Right renal cortex interstitium (tissue), 3 donors: ENCODE measurements at regions not wholly inside any gene's neighbourhood (a gene's known extent, or its start where the extent isn't known, plus 50 kb on each side); places are given as distances from the start of the nearest gene placed in this dataset.

Source experiments
- DNase-seq, 3 donors: peaks; one replicate each; pipeline ENCODE4 v3.0.0-alpha.2; 2013; ENCODE audit warnings: low read depth in 3 of 3, low spot score in 2 of 3

DNA sequence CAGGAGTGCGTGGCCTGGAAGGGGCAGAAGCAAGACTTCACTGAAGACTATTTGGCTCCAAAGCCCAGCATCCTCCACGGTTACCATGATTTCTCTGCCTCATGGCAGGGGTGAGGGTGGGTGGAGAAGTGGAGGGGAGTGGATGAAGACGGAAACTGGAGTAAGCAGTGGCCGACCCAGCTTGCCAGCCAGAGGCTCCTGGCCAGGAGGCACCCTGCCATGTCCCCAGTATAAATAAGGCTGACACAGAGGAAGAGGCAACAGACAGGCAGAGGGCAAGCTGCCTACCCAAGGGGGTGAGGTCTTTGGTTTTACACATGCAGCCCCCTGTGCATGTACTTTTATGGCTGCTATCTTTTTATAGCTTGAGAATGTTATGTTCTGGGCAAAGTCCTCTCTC lies 102.6 kb upstream of the TBX20 start:
- DNase-seq, result no peak

DNA sequence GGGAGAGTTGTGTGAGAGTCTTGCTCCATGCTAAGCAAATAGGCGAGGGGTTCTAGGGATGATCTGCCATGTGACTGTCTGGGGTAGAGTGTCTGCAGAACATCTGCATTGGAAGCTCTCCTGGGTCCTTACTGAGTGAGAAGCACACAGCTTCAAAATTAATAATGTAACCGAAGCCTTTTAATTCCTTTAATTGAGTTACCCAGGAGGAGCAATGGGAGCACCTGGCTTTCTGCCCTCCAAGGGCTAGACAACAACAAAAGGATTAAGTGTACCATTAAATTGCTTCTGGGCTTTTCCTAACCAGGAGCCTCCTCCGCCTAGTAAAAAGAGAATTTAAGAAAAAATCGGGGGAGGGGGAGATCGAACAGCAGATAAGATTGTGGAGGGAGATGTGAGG lies 102.0 kb upstream of the TBX20 start:
- no peak for DNase-seq

DNA sequence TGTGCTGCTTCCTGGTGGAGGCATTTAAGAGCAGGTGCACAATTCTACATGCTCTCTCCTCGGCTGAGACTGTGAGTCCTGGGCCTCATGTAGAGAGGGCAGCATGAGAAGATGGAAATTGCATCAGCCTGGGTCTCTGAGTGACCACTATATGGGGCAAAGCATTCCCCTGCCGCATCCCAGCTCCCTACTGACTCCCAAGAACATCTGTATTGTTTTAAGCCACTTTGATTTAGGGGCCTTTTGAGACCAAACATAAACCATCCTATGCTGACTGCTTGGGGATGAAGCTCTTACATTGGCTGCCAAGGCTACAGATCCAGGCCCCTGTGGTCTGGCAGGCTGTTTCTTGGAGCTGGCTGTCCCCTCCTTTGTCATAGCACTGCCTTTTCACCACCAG lies 101.3 kb upstream of the TBX20 start:
- DNase-seq, result no peak

DNA sequence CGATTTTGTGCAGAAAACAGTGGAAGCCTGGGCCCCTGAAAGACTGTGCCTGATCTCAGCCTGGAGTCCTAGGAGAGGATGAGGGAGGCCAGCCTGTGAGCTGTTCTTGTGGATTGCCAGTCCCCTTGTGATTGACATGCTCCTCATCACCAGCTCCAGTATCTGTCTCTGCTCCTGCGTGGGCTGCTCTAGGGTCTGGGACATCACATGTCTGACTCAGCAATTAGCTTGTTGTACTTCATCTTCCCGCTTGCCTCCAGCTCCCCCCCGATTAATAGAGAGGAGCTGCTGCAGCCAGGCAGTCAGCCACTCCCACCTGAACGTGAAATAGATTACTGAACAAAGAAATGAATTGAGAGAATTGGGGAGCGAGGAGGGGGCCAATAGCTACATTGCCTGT lies 99.6 kb upstream of the TBX20 start:
- no peak for DNase-seq

DNA sequence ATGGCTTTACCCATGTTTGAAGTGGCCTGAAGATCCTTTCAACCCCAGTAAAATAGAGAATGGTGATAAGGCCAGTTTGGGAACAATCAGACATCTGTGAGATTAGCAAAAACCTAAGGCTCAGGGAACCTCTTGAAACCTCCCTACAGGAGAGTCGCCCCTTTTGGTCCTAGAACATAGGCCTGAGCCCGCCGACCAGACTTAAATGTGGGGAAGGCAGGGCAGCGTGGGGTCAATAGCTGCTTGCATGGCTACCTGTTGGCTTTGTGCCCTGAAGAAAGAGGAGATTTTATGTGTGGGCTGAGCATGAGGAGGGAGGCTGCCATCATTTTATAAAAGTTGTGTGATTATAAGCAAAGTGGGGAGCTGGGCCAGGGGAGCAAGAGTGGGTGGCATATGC lies 97.6 kb upstream of the TBX20 start:
- no peak for DNase-seq

DNA sequence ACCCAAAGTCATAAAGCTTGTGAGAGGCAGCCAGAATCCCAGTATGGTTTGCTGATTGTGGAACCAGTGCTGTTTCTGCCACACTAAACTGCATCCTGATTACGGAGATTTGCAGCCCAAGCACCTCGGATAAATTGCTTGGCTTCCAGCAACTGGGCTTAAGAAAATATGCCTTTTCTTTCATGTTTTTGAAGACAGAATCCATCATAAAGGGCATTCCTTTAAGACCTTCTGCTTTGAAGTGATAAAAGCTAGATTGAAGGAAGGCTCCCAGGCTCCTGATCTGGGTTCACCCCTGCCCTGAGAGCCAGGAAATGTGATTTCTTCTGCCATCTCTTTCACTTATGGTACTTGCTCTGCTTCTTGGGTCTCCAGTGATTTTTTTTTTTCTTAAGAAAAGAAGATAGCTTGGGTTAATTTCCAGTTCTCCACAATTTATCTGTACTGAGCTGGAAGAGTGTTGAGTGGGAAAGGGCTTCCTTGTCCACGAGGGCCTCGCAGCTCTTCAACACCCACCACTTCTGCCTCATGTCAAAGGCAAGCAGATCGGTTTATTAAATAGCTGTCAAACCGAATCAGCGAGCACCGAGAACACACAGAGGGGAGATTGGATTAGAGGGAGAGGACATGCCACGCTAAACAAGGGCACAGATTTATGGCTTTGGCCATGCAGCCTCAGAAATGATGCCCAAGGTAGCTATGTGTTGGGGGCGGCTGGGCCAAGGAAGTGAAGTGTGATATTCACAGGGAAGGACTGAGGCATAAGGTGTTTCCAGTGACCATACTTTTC lies 94.9 kb upstream of the TBX20 start:
- DNase-seq, result no peak

DNA sequence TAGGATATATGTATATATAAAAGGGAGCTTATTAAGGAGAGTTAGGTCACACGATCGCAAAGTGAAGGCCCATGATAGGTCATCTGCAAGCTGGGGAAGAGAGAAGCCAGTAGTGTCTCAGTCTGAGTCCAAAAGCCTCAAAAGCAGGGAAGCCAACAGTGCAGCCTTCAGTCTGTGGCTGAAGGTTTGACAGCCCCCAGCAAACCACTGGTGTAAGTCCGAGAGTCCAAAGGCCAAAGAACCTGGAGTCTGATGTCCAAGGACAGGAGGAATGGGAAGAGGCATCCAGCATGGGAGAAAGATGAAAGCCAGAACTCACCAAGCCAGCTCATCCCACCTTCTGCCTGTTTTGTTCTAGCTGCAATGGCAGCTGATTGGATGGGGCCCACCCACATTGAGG lies 88.9 kb upstream of the TBX20 start:
- DNase-seq, result no peak

DNA sequence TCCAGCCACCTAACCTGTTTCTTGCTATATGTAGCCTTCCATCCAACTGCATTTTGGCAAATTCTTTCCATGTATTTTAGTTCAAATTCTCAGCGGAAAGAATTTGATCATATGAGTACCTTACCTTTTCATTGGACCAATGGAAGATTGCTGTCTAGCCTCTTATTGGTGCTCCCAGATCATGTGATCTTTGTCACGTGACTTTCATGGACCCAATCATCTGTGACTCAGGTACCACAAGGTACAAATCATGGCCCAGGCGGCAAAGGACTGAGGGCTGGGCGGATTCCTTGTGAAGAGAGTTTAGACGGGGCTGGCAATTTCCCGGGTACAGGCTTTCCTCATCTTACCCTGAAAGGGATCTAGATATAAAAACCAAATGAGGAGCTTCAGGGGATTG lies 85.9 kb upstream of the TBX20 start:
- no peak for DNase-seq

DNA sequence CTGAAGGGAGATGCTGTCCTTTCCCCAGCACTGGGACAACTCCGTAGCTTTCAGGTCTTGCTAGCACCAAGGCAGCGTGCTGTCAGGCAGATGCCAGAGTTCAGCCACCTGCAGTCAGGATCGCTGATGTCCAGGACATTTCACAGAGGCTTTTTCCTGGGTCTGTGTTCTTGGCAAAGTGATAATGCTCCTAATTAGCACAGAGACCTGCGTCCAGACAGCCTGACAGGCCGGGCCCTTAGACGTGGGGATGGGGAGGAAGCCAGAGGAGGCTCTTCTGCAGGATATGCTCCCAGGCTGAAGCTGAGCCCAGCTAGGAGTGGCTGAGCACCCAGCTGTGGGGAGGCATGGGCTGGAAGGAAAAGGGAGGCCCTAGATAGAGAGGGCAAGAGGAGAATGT lies 82.5 kb upstream of the TBX20 start:
- DNase-seq, result no peak

DNA sequence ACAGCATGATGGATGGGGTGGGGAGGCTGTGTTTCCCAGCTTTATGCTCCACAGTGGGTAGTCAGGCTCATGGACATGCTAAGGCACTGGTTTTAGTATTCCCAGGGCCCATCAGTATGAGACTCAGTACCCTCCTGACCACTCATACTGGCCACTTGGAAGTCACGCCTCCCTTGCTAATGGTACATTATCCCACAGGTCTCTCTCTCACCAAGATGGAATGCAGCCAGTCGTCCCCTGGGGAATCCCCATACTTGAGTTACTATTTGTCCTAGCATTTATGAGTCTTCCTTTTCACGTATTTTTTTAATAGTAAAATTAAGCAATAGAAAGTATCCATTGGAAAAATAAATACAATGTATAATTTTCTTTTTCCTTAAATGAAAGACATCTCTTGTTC lies 80.6 kb upstream of the TBX20 start:
- DNase-seq, result no peak

DNA sequence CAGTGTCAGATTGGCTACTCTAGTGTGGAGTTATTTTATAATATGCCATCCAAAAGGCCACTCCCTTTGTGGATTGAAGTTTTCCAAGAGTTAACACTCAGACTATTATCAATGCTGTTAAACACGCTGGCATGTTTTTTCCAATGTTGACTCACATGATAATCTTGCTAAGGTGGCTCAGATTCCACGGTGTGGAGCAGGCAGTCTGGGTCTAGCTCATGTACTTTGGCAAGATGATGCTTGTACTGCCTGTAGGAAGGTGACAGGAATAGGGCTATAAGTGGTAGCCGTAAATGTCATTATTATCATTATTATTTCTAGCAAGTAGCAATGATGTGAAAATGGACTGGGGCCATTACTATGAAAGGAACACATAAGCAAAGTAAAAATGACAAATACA lies 79.4 kb upstream of the TBX20 start:
- no peak for DNase-seq

DNA sequence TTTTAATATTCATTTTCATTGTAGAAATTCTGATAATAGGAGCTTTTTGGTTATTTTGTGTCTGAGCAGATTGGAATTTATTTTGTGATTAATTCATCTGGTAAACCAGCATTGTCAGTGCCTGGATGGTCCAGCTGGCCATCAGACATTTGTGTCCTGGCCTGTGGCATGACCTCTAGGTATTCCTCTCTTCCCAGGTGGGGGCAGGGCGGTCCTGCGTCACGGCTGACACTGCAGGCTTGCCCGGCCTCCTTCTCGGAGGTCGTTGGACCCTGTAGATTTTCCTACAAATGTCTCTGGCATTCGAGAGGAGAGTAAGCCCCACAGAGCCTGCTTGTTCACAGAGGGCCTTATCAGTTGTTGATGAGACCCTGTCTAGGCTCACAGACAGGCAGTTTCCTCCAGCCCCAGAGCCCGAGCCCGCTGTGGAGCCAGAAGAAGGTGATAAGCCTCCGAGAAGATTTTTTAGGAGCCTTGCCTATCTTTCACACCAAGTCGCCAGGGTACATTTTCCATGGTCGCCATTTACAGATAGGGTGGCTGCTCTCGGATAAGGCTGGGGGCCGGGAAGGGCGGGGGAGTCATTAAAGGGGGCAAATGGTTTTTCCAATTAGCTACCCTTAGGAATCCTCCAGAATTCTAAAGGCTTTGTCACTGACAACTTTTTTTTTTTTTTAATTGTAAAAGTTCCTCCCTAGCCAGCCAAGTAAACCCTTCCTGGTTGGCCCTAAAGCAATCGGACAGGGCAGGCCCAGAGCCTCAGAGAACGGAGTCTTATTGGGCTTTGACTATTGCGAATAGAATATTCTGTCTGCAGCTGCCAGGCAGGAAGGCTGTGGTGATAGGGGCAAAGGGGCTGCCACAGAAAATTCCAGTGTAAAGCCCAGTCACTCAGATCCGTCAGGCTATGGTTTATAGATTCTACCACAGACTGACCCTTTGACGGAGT lies 78.1 kb upstream of the TBX20 start:
- no peak for DNase-seq

DNA sequence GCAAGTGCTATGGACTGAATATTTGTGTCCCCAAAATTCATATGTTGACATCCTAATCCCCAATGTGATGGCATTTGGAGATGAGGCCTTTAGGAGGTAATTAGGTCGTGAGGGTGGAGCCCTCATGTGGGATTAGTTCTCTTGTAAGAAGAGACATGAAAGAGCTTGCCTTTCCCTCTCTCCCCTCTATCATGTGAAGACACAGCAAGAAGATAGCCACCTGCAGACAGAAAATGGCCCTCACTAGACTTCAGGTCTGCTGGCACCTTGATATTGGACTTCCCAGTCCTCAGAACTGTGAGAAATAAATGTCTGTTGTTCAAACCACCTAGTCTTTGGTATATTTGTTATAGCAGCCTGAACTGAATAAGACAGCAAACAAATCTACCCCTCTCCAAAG lies 75.1 kb upstream of the TBX20 start:
- DNase-seq, result no peak

DNA sequence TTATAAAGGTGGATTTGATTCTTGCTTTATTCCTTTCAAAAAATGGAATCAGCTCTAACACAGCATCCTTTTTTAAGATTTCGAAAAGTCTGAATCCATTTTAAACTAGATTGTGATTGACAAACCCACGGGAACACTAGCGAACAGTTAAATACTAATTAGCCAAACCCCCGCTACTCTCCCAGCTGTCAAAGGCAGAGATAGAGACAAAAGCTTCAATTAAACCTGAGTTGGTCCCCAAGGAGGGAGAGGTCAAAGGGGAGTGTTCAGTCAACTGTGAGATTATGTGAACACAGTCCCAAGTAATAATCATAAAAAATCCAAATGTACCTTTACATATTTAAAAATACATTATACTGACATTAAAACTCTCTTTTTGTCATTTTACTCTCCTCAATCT lies 65.7 kb upstream of the TBX20 start:
- DNase-seq, result no peak

DNA sequence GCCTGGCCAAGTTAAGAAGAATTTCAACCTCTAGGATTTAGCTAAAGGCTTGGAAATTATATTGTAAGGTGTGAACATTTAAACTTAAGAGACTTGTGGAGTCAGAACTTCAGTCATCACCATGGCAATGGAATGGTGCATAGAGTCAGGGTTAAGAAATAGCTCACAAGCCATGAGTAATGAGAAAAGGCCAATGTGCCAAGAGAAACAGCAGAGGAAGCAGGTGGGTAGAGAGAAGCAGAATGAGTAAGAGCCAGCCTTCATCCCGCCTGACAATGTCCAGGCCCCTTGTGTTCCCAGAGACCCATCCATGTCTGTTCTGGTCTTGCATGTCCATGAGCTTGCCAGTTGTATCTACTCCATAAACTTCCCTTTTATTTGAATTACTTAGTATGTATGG lies 62.6 kb upstream of the TBX20 start:
- DNase-seq, result no peak

DNA sequence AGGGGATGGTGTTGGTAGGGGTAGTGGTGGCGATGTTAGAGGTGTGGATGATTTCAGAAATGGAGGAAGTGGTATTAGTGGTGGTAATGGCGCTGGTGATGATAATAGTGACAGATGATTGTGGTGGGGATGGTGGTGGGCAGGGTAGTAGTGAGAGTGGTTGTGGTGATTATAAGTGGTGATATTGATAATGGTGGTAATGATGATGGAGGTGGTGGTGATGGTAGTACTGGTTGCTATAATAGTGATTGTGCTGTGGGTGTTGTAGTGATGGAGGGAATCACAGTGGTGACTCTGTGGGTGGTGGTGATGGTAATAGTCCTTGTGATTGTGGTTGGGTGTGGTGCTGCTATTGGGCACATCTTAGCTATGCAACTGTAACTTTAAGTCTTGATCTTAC lies 61.6 kb upstream of the TBX20 start:
- no peak for DNase-seq

DNA sequence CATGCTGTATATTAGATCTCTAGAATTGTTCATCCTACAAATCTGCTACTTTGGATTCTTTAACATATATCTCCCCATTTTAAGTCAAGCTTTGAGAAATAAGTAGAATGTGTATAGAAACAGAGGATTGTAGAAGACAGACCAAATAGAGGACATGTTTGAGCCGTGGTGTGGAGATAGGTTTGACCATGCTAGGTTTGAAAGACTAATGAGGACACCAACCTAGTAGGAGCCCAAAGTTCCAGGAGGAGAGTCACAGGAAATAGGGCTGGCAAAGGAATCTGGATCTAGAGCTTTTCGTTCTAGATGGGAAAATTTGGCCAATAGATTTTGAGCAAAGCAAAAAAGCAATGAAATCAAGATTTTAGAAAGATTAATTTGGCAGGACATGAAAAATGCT lies 60.5 kb upstream of the TBX20 start:
- DNase-seq, result no peak

DNA sequence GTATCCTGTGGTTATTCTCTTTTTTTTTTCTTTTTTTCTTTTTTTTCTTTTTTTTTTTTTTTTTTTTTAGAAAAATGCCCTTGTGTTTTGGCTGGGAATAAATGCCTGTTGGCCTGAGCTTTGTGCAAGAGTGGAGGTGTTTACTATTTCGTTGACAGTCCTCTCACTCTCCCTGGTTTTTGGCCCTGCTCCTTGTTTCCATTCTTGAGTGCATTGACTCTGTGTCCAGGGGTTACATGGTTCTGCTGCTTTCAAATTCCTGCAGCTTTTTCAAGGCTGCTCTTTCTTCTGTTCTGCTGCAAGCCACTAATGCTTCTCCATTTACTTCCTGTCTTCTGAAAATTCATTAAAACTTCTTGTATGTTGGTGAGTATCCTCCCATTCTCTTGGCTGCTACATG lies 59.7 kb upstream of the TBX20 start:
- no peak for DNase-seq
